HG02885 (cell line): ENCODE measurements at regions not wholly inside any gene's neighbourhood (a gene's known extent, or its start where the extent isn't known, plus 50 kb on each side); places are given as distances from the start of the nearest gene placed in this dataset.
"Not testable (repeated sequence)": the region's sequence is repeated elsewhere in the genome, so short reads cannot be mapped to it uniquely, and the experiment has no call there.

ENCODE experiments used
- ATAC-seq: cut with Tn5 transposase; IDR thresholded peaks from one replicate; pipeline ENCODE4 v1.9.1; 2021; ENCODE audit warnings: mild to moderate bottlenecking; ENCODE audit not compliant: unreplicated experiment, poor library complexity

DNA sequence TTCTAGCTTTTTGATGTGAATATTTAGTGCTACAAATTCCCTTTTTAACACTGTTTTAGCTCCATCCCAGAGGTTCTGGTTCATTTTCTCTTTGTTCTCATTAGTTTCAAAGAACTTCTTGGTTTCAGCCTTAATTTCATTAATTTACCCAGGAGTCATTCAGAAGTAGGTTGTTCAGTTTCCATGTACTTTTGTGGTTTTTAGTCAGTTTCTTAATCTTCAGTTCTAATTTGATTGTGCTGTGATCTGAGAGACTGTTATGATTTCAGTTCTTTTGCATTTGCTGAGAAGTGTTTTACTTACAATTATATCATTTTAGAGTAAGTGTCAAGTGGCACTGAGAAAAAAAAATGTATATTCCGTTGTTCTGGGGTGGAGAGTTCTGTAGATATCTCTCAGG is 240.1 kb upstream of the RASA1 start:
- no peak for ATAC-seq

DNA sequence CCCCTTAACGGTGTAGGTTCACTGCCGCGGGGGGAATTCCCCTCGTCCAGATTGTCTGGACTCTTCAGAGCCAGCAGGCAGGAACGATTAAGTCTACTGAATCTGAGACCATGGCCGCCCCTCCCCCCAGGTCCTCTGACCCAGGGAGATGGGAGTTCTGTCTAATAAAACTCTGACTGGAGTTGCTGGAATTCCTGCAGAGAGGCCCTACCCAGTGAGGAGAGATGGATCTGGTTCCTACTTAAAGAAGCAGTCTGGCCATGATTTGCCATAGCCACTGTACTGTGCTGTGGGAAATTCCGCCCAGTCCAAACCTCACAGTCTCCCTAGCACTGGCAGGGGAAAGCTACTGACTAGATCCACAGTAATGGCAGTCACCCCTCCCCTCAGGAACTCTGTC is 237.7 kb upstream of the RASA1 start:
- no peak for ATAC-seq

DNA sequence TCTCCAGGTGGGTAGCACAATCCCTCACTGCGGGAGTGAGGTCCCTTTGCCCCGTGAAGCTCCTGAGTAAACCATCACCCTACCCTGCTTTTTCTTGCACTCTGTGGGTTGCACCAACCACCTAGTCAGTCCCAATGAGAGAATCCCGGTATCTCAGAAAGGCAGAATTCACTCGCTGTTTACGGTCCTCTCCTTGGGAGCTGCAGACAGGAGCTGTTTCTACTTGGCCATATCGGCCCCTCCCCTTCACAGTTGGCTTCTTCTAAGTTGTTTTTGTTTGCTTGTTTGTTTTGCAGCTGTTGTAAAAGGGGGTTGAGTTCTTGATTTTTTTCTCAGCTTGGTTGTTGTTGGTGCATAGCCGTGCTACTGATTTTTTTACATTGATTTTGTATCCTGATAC is 237.0 kb upstream of the RASA1 start:
- no peak for ATAC-seq

DNA sequence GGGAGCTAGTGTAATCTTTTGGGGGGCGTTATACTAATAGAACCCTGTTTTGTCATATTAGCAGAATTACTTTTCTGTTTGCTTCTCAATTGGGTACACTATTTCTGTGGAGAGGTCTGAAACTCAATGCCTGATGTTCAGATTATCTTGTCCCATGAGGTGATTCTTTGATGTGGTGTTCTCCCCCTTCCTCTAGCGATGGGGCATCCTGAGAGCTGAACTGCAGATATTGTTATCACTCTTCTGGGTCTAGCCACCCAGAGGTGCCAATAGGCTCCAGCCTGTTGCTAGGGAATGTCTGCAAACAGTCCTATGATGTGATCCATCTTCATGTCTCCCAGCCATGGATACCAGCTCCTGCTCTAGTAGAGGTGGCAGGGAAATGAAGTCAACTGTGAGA is 233.1 kb upstream of the RASA1 start:
- no peak for ATAC-seq

DNA sequence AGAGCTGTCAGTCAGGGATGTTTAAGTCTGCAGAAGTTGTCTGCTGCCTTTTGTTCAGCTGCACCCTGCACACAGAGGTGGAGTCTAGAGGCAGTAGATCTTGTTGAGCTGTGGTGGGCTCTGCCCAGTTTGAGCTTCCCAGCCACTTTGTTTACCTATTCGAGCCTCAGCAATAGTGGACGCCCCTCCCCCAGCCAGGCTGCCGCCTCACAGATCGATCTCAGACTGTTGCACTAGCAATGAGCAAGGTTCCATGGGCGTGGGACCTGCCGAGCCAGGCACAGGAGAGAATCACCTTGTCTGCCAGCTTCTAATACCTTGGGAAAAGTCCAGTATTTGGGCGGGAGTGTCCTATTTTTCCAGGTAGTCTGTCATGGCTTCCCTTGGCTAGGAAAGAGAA is 225.1 kb upstream of the RASA1 start:
- ATAC-seq, result no peak

DNA sequence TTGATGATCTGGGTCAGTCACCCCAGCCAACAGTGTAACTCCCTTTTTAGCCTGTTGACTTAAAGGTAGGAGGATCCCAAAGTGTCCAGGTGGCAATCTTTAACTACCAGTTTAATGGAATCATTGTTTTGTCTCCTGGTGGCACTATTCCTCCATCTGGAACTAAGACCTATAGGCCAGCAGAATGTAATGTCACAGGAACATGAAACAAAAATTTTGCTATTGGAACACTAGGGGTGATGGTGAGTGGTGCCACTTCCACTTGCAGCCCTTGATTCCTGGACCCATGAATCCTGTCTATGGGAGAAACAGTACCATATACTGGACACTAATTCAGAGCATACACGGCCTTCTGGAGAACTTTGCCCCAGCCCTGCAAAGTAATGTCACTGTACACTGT is 219.5 kb upstream of the RASA1 start:
- ATAC-seq, result no peak

DNA sequence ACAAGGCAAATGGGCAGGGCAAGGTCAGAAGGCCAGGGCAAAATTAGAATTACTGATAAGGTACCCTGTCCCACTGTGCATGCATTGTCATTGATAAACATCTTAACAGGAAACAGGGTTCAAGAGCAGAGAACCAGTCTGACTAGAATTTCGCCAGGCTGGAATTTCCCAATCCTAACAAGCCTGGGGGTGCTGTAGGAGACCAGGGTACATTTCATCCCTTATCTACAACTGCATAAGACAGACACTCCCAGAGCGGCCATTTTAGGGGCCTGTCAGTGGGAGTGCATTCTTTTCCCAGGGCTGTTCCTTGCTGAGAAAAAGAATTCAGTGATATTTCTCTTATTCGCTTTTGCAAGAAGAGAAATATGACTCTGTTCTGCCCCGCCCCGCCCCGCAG is 218.7 kb upstream of the RASA1 start:
- not testable (repeated sequence) for ATAC-seq

DNA sequence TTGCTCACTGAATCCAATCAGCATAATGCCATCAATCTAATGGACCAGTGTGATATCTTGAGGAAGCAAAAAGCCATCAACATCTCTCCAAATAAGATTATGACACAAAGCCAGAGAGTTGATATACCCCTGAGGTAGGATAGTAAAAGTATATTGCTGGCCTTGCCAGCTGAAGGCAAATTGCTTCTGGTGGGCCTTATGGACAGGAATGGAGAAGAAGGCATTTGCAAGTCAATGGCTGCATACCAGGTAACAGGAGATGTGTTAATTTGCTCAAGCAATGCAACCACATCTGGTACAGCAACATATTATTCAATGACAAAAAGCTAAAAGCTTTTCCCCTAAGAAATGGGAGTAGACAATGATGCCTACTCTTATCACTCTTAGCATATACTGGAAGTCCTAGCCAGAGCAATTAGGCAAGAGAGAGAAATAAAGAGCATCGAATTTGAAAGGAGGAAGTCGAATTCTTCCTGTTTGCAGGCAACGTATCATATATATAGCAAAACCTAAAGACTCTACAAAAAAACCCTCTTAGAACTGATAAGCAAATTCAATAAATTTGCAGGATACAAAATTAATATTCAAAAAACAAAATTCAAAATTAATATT is 216.1 kb upstream of the RASA1 start:
- no peak for ATAC-seq

DNA sequence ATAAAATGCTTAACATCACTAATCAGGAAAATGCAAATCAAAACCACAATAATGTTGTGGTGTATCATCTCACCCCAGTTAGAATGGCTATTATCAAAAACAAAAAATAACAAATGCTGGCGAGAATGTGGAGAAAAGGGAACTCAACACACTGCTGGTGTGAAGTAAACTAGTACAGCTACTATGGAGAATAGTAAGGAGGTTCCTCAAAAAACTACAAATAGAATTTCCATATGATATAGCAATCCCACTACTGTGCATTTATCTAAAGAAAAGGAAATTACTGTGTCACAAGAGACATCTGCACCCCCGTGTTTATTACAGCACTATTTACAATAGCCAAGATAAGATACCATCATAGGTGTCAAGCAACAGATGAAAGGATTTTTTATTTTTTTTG is 214.5 kb upstream of the RASA1 start:
- no peak for ATAC-seq

DNA sequence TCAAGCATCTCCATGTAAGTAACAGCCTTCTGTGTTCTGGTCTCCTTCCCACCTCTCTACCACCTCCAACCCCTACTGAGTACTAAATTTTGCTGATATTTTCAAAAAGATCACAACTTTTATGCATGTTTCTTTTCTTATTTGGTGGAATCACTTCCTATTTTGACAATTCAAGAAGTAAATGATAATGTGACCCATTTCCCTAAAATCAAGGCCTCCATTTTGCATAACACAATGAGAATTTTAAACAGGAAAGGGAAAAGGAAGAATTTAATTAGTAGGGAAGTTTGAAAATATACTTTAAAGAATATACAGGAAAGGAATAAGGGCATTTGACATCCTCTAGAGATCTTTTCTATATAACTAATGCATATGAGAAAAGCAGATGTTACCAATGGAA is 212.9 kb upstream of the RASA1 start:
- no peak for ATAC-seq

DNA sequence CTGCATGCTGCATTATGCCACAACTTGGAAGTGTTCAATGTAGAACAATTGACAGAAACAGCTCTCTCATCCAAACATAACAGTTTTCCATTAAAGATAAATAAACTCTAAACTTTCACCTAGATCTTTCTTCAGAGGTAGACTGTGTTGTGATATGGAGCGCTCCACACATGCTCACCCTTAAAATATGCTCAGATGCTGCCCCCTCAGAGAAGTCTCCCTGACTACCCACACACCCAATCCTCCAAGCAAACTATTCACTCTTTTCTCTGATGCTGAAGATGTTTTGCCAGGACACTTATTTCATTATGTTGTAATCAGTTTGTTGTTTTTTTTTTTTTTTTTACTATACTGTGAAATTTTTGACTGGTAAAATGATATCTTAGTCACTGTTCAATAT is 206.6 kb upstream of the RASA1 start:
- no peak for ATAC-seq

DNA sequence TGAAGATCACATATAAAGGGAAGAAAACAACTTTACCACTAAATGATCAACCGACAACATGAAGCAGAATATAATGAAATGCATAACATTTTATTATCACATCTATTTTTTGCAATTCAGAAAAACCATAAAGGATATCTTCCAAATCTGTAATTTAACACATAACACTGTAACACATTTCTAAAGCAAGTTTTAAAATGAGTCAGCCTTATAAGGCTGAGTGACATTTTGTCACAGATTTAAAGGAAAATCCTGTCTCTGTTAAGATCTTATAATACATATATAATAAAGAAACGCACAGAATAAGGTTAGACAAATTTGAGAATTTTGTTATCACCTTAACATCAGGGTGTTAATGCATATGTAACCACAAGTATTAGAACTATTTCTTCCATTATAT is 198.4 kb upstream of the RASA1 start:
- no peak for ATAC-seq

DNA sequence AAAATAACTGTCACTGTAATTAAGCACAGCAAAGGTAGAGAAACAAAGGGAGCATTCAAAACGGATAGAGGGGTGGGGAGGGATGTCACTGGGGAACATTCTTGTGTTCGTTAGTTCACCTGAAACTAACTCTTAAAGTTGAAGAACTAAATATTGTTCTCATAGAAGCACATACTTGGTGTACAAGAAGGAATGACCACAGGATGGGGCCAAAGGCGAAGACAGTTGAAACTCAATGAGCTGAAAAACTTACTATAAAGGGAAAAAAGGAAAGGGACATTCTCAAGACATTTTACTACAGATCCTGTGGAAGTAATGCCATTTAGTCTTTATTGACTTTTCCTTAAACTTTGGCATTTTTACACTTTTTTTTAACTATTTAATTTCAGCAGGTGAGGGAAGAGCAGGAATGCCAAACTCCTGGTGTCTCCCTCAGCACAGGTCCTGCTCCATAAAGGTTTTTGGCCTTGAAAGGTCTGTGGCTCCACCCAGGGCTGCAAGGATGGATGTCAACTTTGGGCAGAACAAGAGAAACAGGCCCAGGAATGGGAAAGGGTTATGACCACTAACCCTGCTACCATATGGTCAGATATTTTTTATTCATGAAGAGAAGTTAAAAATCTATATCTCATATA is 197.6 kb upstream of the RASA1 start:
- peak; percentile 79 for ATAC-seq

DNA sequence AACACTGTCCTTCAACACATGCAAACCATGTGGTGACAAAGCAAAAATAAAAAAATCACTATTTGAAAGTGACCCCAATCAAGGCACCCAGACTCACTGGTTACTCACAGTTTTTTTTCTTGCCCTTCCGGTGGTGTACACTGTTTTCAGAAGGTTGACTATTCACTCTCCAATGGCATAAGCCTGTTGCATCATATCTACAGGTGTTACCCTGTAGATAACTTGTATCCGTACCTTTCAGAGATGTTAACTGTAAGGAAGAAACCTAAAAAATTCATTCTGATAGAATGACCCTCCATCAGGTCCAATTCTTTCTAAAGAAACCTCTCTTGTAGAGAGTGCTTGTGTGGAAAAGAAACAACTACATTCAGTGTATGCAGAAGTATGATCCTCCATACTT is 193.6 kb upstream of the RASA1 start:
- ATAC-seq, result no peak

DNA sequence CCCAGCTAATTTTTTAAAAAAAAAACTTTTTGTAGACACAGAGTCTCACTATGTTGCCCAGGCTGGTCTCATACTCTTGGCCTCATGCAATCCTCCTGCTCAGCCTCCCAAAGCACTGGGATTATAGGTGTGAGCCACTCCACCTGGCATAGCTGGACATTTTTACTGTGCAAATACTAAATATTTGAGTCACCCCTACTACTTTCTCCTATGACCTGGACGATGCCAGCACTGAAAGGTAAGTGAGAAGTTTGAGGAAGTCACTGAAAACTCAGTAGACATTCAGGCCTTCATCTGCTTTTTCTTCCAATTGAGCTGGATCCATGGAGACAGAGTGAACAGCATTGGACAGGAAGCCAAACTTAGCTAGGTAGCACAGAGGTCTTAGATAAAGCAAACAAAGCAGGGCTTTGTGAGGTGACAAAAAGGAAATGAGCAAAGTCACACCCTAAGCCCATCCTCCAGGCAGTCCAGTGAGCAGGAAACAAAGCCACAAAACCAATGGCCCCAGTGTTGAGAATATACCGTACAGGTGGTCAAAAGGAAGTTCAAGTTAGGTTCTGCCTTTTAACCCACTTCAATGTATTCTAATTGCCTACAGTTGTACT is 192.6 kb upstream of the RASA1 start:
- peak; percentile 94 for ATAC-seq

DNA sequence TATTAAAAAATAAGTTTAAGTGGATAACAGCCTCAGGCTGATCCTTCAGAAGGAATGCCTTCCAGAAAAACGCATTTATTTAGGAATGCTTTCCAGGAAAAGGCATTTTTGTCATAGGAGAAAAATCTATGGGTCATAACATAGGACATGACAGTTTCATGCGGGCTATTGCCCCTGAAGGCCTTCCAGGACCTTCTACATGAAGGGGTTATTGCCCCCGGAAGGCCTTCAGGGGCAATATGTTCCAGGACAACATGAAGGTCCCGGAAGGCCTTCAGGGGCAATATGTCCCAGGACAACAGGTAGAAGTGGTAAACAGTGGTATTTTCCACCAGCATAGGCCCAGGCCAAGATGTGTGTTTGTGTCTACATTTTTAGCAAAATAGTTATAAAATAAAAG is 191.3 kb upstream of the RASA1 start:
- no peak for ATAC-seq

DNA sequence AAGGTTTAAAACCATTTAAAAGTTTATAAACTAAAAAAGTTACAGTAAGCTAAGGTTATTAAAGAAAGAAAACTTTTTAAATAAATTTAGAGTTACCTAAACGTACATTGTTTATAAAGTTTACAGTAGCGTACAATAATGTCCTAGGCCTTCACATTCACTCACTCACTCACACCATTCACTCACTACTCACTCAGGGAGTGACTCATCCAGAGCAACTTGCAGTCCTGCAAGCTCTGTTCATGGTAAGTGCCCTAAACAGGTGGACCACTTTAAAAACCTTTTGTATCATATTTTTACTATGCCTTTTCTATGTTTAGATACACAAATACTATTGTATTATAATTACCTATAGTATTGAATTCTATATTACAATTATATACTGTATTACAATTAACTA is 190.8 kb upstream of the RASA1 start:
- ATAC-seq, result no peak

DNA sequence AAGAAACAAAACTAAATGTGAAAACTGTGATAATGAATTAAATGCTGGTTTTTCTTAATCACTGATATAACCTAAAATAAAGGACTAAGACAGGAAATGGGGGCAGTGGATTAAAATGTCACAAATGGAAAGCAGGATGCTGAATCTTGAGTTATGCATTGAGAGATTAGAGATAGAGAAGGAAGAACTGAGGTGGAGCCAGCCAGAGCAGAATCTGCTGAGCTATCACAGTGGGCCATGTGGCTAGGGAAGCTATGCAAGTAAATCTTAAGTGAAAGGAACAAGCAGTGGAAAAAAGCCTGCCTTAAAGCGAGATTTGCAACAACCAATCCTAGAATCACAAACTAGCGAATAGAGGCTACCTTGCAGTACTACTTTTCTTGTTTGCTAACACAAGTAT is 188.5 kb upstream of the RASA1 start:
- ATAC-seq, result no peak

DNA sequence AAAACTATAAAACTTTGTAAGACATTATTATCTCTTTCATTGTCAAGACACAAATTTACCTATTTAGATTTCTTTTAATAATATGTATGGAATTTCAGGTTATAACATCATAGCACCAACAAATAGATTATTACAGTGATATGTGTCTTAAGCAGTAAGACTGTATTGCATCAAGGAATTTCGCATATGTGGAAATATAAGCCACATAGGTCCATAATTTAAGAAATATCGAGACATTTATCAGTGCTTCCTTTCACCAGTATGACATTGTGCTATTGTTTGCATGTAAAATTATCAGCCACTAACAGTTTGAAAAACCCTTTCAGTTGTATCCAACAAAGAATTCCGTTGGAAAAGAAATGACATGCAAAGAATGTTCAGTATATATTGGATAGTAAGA is 186.7 kb upstream of the RASA1 start:
- peak; percentile 24 for ATAC-seq

DNA sequence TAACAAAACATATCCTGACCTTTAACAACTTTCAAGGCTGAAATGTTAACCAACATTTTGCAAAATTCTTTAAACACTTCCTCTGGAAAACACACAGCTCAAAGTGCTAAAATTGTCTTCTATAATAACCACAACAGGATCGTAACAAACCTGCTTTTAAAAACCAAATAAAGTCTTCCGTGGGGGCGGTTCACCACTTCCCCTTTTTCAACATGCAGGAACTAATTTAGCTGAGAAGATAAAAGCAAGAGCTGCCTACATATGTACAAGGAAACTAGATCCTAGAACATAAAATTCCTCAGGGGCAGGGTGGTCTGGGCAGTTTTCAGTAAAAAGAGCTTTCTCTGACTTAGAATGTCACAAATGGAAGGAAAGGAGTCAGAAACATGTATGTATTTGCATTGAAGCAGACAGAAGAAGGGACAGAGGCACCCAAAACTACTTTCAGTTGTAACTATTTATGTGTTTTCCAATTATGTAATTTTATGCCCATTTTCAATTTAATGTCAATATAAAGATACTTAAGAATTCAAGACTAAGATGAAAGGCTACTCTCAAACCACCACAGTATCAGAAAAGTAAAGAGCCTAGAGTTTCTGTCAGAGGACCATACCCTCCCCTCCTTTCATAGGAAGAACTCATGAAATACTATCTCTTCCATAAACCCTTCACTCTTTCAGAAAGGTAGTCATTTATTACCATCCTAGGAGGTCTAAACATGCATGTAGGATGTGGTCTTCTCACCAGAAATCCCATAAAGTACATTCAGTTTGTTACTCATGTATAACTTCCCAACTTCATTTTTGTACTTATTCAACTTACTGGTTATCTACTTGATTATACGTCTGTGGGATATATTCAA is 185.9 kb upstream of the RASA1 start:
- peak; percentile 95 for ATAC-seq

DNA sequence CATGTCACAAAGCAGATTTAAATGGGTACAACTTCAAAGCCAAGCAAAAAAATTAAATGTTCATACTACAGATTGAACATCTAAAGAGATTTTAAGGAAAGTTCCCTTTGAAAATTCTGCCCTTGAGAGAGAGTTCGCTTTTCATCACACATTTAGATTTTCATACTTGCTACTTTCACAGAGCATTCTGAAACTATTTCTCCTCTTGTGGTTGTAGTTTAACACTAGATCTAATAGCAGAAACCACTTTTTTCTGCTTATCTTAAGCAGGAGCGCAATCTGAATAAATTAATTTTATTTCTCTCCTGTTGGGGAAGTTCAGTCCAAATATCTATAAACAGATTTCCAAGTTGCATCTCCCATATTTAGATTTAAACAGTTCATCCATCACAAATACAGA is 173.3 kb upstream of the RASA1 start:
- no peak for ATAC-seq
